HTR-8/SVneo (cell line): ENCODE measurements at regions not wholly inside any gene's neighbourhood (a gene's known extent, or its start where the extent isn't known, plus 50 kb on each side); places are given as distances from the start of the nearest gene placed in this dataset.
"Not testable (repeated sequence)": the region's sequence is repeated elsewhere in the genome, so short reads cannot be mapped to it uniquely, and the experiment has no call there.

Source experiments
- DNase-seq: peaks from one replicate; pipeline ENCODE4 v3.0.0; 2011; ENCODE audit warnings: low spot score, mixed read lengths; ENCODE audit not compliant: insufficient read length
- FAIRE-seq: peaks from 2 replicates; lab custom pipeline; 2011; peaks lifted over from hg19 to GRCh38; lab: Jason Lieb, UNC

GRCh38 chr12:5294274-5295070 is 137.4 kb upstream of the NTF3 start:
- DNase-seq: no peak
- FAIRE-seq: no peak

- no peak for FAIRE-seq
- DNase-seq: no peak
Measured at GRCh38 chr12:5295151-5295550, 136.8 kb upstream of the NTF3 start.

- DNase-seq: no peak
- FAIRE-seq: no peak
Measured at GRCh38 chr12:5295996-5296395, 135.9 kb upstream of the NTF3 start.

- no peak for DNase-seq
- FAIRE-seq: no peak
Measured at GRCh38 chr12:5301539-5301938, 130.4 kb upstream of the NTF3 start.

GRCh38 chr12:5305425-5305824 is 126.5 kb upstream of the NTF3 start:
- FAIRE-seq (no peak), DNase-seq (no peak)

- FAIRE-seq: no peak
- DNase-seq: no peak
Measured at GRCh38 chr12:5305886-5306545, 125.9 kb upstream of the NTF3 start.

GRCh38 chr12:5307065-5307464 is 124.8 kb upstream of the NTF3 start:
- FAIRE-seq: no peak

GRCh38 chr12:5308216-5308615 is 123.7 kb upstream of the NTF3 start:
- FAIRE-seq: no peak
- DNase-seq: no peak

More at GRCh38 chr12:5307065-5307464, 124.8 kb upstream of the NTF3 start:
- no peak for DNase-seq

- DNase-seq: no peak
- FAIRE-seq: no peak
Measured at GRCh38 chr12:5308996-5309395, 122.9 kb upstream of the NTF3 start.

- no peak for FAIRE-seq
- no peak for DNase-seq
Measured at GRCh38 chr12:5309654-5310053, 122.3 kb upstream of the NTF3 start.

- FAIRE-seq (no peak), DNase-seq (no peak)
Measured at GRCh38 chr12:5310151-5310550, 121.8 kb upstream of the NTF3 start.

- FAIRE-seq: peak; percentile 44
Measured at GRCh38 chr12:5317556-5317955, 114.4 kb upstream of the NTF3 start.

GRCh38 chr12:5318874-5319273 is 113.0 kb upstream of the NTF3 start:
- FAIRE-seq (no peak), DNase-seq (no peak)

More at GRCh38 chr12:5317556-5317955, 114.4 kb upstream of the NTF3 start:
- DNase-seq: no peak

- no peak for FAIRE-seq
- DNase-seq: no peak
Measured at GRCh38 chr12:5328669-5329517, 103.0 kb upstream of the NTF3 start.

GRCh38 chr12:5332551-5332950 is 99.4 kb upstream of the NTF3 start:
- no peak for DNase-seq
- no peak for FAIRE-seq

- no peak for FAIRE-seq
- DNase-seq: no peak
Measured at GRCh38 chr12:5333096-5333495, 98.8 kb upstream of the NTF3 start.

- no peak for FAIRE-seq
- no peak for DNase-seq
Measured at GRCh38 chr12:5335069-5335468, 96.8 kb upstream of the NTF3 start.

- not testable (repeated sequence) for FAIRE-seq, DNase-seq
Measured at GRCh38 chr12:5341086-5341485, 90.8 kb upstream of the NTF3 start.

GRCh38 chr12:5343711-5344110 is 88.2 kb upstream of the NTF3 start:
- FAIRE-seq: no peak
- DNase-seq: no peak

- no peak for FAIRE-seq
- no peak for DNase-seq
Measured at GRCh38 chr12:5344131-5344530, 87.8 kb upstream of the NTF3 start.

GRCh38 chr12:5345534-5345933 is 86.4 kb upstream of the NTF3 start:
- FAIRE-seq (no peak), DNase-seq (no peak)
